Erythroblast (primary cell): ENCODE measurements at regions not wholly inside any gene's neighbourhood (a gene's known extent, or its start where the extent isn't known, plus 50 kb on each side); places are given as distances from the start of the nearest gene placed in this dataset.

Source experiments
- GATA1 ChIP-seq: IDR thresholded peaks from 2 replicates; pipeline ENCODE4 v1.6.1; 2011; ENCODE audit warnings: low read depth, mild to moderate bottlenecking, control low read depth, low read length, moderate library complexity
- POLR2A ChIP-seq: IDR thresholded peaks from 2 replicates; pipeline ENCODE4 v1.6.1; 2011; ENCODE audit warnings: mild to moderate bottlenecking, low read length

- no peak for TF ChIP-seq POLR2A
- no peak for TF ChIP-seq GATA1
Observed at GRCh38 chr7:142542105-142542504, 207.2 kb upstream of the PRSS1 start.
